HL-60 (cell line): ENCODE measurements at regions not wholly inside any gene's neighbourhood (a gene's known extent, or its start where the extent isn't known, plus 50 kb on each side); places are given as distances from the start of the nearest gene placed in this dataset.

Experiments
- DNase-seq, 2 experiments: peaks; one replicate each; pipeline ENCODE4 v3.0.0-alpha.2; 2010 to 2020; ENCODE audit warnings: low read depth in 1 of 2, low spot score in 1 of 2
- H3K27ac ChIP-seq: fragments of 250-450 bp; sonication (Bioruptor Pico); replicated peaks from 2 replicates; pipeline ENCODE4 v1.5.1; 2020; ENCODE audit warnings: mild to moderate bottlenecking, moderate library complexity
- H3K27me3 ChIP-seq: fragments of 250-450 bp; sonication (Bioruptor Pico); 2 replicates; pipeline ENCODE4 v1.5.1; 2021; ENCODE audit warnings: mild to moderate bottlenecking, moderate library complexity; ENCODE audit not compliant: insufficient read depth, poor library complexity, severe bottlenecking
- H3K4me3 ChIP-seq: replicated peaks from 2 replicates; pipeline ENCODE4 v1.5.1; 2011; ENCODE audit warnings: mild to moderate bottlenecking, control low read depth, low read length; ENCODE audit not compliant: insufficient read depth
- GABPA ChIP-seq: IDR thresholded peaks from 2 replicates; pipeline ENCODE4 v1.6.1; 2012; ENCODE audit warnings: low read depth
- POLR2AphosphoS5 ChIP-seq: IDR thresholded peaks from 2 replicates; pipeline ENCODE4 v1.6.1; 2012; ENCODE audit warnings: low read depth
- SPI1 ChIP-seq: IDR thresholded peaks from 2 replicates; pipeline ENCODE4 v1.6.1; 2012; ENCODE audit warnings: low read depth, mild to moderate bottlenecking, borderline replicate concordance
- TF ChIP-seq, protein P1 (sequence below): IDR thresholded peaks from one replicate; pipeline ENCODE4 v1.5.1; 2011; ENCODE audit warnings: low read length, control low read depth, inconsistent platforms; ENCODE audit not compliant: insufficient read depth
- TF ChIP-seq, protein P2 (sequence below): IDR thresholded peaks from 2 replicates; pipeline ENCODE4 v1.6.1; 2012; ENCODE audit warnings: low read depth; ENCODE audit not compliant: insufficient replicate concordance

DNA sequence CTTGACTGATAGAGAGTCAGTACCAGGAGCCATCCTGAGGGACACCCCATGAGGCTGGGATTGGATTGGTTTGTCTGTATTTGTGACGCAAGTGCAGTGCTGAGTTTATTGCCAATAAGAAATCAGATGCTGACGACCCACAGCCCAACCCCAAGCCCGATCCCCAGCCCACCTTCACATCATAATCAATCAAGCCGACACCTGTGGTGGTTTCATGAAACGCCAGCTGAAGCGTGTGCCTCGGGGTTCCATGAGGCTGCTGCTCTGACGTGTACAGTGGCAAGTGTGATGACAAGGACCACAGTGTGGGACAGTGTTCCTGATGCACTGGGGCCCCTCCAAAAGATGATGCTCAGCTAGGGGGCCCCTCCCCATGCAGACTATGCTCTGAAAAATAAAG lies 62.1 kb upstream of the C14orf180 start:
- no peak overlapping the region for H3K4me3 ChIP-seq
- TF ChIP-seq POLR2AphosphoS5 (no peak), GABPA (no peak), SPI1 (no peak)
- TF ChIP-seq, protein P1, sequence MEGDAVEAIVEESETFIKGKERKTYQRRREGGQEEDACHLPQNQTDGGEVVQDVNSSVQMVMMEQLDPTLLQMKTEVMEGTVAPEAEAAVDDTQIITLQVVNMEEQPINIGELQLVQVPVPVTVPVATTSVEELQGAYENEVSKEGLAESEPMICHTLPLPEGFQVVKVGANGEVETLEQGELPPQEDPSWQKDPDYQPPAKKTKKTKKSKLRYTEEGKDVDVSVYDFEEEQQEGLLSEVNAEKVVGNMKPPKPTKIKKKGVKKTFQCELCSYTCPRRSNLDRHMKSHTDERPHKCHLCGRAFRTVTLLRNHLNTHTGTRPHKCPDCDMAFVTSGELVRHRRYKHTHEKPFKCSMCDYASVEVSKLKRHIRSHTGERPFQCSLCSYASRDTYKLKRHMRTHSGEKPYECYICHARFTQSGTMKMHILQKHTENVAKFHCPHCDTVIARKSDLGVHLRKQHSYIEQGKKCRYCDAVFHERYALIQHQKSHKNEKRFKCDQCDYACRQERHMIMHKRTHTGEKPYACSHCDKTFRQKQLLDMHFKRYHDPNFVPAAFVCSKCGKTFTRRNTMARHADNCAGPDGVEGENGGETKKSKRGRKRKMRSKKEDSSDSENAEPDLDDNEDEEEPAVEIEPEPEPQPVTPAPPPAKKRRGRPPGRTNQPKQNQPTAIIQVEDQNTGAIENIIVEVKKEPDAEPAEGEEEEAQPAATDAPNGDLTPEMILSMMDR = no peak
- TF ChIP-seq, protein P2, sequence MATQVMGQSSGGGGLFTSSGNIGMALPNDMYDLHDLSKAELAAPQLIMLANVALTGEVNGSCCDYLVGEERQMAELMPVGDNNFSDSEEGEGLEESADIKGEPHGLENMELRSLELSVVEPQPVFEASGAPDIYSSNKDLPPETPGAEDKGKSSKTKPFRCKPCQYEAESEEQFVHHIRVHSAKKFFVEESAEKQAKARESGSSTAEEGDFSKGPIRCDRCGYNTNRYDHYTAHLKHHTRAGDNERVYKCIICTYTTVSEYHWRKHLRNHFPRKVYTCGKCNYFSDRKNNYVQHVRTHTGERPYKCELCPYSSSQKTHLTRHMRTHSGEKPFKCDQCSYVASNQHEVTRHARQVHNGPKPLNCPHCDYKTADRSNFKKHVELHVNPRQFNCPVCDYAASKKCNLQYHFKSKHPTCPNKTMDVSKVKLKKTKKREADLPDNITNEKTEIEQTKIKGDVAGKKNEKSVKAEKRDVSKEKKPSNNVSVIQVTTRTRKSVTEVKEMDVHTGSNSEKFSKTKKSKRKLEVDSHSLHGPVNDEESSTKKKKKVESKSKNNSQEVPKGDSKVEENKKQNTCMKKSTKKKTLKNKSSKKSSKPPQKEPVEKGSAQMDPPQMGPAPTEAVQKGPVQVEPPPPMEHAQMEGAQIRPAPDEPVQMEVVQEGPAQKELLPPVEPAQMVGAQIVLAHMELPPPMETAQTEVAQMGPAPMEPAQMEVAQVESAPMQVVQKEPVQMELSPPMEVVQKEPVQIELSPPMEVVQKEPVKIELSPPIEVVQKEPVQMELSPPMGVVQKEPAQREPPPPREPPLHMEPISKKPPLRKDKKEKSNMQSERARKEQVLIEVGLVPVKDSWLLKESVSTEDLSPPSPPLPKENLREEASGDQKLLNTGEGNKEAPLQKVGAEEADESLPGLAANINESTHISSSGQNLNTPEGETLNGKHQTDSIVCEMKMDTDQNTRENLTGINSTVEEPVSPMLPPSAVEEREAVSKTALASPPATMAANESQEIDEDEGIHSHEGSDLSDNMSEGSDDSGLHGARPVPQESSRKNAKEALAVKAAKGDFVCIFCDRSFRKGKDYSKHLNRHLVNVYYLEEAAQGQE = no peak
- H3K27me3 ChIP-seq = no peaks in the 10 kb centered on the region
- no peak for DNase-seq
- H3K27ac ChIP-seq = no peak overlapping the region

DNA sequence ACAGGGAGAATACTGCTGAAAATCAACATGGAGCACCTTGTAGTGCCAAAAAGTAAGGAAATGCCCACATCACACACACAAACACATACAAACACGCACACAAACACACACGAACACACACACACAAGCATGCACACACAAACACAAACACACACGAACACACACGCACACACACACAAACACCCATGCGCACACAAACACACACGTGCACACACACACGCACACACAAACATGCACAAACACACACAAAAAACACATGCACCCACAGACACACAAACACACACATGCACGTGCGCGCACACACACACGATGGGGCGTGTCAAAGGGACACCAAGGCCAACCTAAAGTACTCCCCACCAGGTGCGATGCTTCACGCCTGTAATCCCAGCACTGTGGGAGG lies 61.7 kb upstream of the C14orf180 start:
- no peak overlapping the region for H3K27ac ChIP-seq
- no peaks in the 10 kb centered on the region for H3K27me3 ChIP-seq
- no peak for TF ChIP-seq SPI1
- TF ChIP-seq, protein P2 = no peak
- no peak for TF ChIP-seq POLR2AphosphoS5
- TF ChIP-seq, protein P1 = no peak
- TF ChIP-seq GABPA = no peak
- DNase-seq = no peak
- H3K4me3 ChIP-seq = no peak overlapping the region

DNA sequence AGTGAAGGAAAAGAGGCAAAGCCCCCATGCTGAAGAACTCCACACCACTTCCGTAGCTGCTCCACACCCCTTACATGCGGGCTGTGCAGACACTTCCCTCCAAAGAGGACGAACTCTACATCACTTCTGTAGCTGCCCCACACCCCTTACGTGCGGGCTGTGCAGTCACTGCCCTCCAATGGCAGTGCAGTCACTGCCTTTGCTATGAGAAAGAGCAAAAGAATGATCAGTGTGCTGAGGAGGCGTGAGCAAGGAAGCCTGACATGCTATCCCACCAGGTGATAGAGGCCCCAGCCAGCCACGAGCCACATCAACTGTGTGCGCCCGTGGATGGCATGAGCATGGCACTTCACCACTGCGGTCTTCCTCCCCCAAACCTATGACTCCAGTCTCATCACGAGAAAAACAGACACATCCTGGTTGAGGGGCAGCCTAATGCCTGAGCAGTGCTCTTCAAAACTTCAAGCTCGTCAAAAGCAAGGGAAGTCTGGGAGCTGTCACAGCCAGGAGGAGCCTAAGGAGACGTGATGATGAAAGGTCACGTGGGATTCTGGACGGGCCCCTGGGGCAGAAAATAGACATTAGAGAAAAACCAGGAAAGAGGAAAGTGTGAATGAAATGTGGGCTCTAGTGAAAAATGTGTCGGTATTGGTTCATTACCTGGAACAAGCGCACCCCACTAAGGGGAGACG lies 60.8 kb upstream of the C14orf180 start:
- DNase-seq = no peak
- TF ChIP-seq, protein P1 = no peak
- TF ChIP-seq POLR2AphosphoS5 (no peak), SPI1 (no peak), GABPA (no peak)
- TF ChIP-seq, protein P2 = no peak
- H3K27me3 ChIP-seq = no peaks in the 10 kb centered on the region
- H3K4me3 ChIP-seq = no peak overlapping the region
- no peak overlapping the region for H3K27ac ChIP-seq
